Testis (tissue), 2 donors: ENCODE measurements at regions not wholly inside any gene's neighbourhood (a gene's known extent, or its start where the extent isn't known, plus 50 kb on each side); places are given as distances from the start of the nearest gene placed in this dataset.
"Not testable (repeated sequence)": the region's sequence is repeated elsewhere in the genome, so short reads cannot be mapped to it uniquely, and the experiment has no call there.

ENCODE experiments used
- CTCF ChIP-seq, 3 experiments: fragments of 450-650 bp in 2 of 3; fragments of 200-600 bp in 1 of 3; sonication (generic) in 1 of 3; IDR thresholded peaks; one replicate each; pipeline ENCODE4 v1.5.1; 2016 to 2019; ENCODE audit warnings: antibody characterized with exemption in 3 of 3, mild to moderate bottlenecking in 2 of 3, moderate library complexity in 1 of 3
- POLR2A ChIP-seq: fragments of 450-650 bp; IDR thresholded peaks from one replicate; pipeline ENCODE4 v1.6.1; 2017; ENCODE audit warnings: antibody characterized with exemption, mild to moderate bottlenecking, moderate library complexity

GRCh38 chr9:134550081-134550480 is 91.5 kb upstream of the COL5A1 start:
- not testable (repeated sequence) for TF ChIP-seq CTCF (IDR thresholded peaks at IDR 0.05); POLR2A
